Psoas muscle (tissue), 7 donors: ENCODE measurements at regions not wholly inside any gene's neighbourhood (a gene's known extent, or its start where the extent isn't known, plus 50 kb on each side); places are given as distances from the start of the nearest gene placed in this dataset.

Experiments used
- ATAC-seq, 4 donors: fragments of 200-7000 bp; cut with Tn5 transposase; one replicate each; pipeline ENCODE4 v1.9.1; 2020; ENCODE audit warnings: moderate library complexity in 3 of 4, mild to moderate bottlenecking in 2 of 4
- DNase-seq, 2 donors: peaks; one replicate each; pipeline ENCODE4 v3.0.0-alpha.2; 2020
- H3K27ac ChIP-seq: fragments of 200-600 bp; one replicate; pipeline ENCODE4 v1.8.0; 2022
- H3K27me3 ChIP-seq, 3 donors: fragments of 200-600 bp in 1 of 3; one replicate each; pipeline versions ENCODE4 v1.6.1 to v1.8.0; 2013 to 2022; ENCODE audit warnings: low read length in 2 of 3, mild to moderate bottlenecking in 2 of 3, moderate library complexity in 1 of 3; ENCODE audit not compliant: insufficient read depth in 3 of 3
- H3K36me3 ChIP-seq, 2 donors: fragments of 200-600 bp in 1 of 2; one replicate each; pipeline versions ENCODE4 v1.6.1 to v1.8.0; 2013 to 2022; ENCODE audit warnings: low read depth in 1 of 2, mild to moderate bottlenecking in 1 of 2, moderate library complexity in 1 of 2; ENCODE audit not compliant: insufficient read depth in 1 of 2
- H3K4me1 ChIP-seq: fragments of 200-600 bp; one replicate; pipeline ENCODE4 v1.8.0; 2022
- H3K4me3 ChIP-seq: fragments of 200-600 bp; one replicate; pipeline ENCODE4 v1.8.0; 2022; ENCODE audit warnings: mild to moderate bottlenecking
- H3K9me3 ChIP-seq: fragments of 200-600 bp; one replicate; pipeline ENCODE4 v1.8.0; 2022
- WGBS, 3 donors: extraction: QIAGEN DNeasy Blood & Tissue Kit; methylation state at CpG; one replicate each; pipeline versions ENCODE4 v1.1.6 to v1.1.7; 2013; 5-methylcytosine and 5-hydroxymethylcytosine counted together
- intact Hi-C, 2 donors: fragments of 100-400 bp; cut with DNase I; formaldehyde crosslinking; loops; one replicate each; pipeline versions ENCODE4 v1.11.0 to v1.14.2; 2022
- TF ChIP-seq, protein P1 (sequence below): fragments of 200-600 bp; IDR thresholded peaks from one replicate; pipeline ENCODE4 v1.8.0; 2022; ENCODE audit warnings: antibody characterized with exemption
- donor health status: healthy with polysubstance abuse.
- donor health status: DM: no; HTN: no; CAD: no; lungs with moderate emphysema.
- donor health status: Bipolar disorder and iron deficiency.
- donor health status: healthy.
- donor health status: DM: yes; HTN: yes; CAD: no.
- donor health status: DM: no; HTN: no; CAD: no.
- donor health status: DM: yes; HTN: yes; CAD: no.

DNA sequence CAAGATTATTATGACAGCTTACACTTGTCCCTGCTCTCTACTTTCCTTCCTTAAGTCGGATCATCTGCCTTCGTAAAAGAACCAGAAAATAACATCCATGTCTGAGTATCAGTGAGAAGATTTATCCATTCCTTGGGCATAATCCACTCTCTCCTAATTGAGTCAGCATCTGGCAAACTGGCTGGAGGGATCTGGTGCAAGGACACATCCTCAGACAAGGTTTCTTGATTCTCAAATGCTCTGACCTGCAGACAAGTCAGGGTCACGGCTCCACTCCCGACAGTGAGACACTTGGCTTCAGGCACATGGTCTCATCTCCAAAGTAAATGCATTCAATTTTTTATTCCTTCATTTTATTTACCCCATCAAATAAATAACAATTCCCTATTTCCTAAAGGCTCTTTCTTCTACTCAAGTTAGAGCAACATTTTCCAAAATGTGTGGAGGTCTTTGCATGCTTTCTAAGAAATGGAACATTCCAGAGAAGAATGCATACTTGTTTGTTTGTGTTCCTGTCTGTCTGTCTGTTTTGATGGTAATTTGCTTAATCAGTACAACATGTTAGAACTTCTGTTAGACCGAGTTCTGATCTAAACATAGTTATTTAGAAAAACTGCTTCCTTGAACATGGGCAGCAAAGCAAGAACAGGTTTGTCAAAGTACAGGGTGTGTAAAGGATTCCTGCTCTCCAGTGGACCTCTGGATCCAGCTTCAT lies 246.9 kb downstream of the IRS1 start:
- DNase-seq (no peak), ATAC-seq (no peak)
- 41 to 62% (median 51%) methylated on average over 5 of the region's 5 CpGs for WGBS, 3 donors
- no peaks in the 10 kb centered on the region for H3K27me3 ChIP-seq
- no peak overlapping the region for H3K4me3 ChIP-seq
- peaks cover 11% of the 10 kb centered on the region for H3K4me1 ChIP-seq
- H3K27ac ChIP-seq: no peak overlapping the region
- H3K9me3 ChIP-seq: no peaks in the 10 kb centered on the region
- intact Hi-C loops: no loop called here
- no peaks in the 10 kb centered on the region for H3K36me3 ChIP-seq
- TF ChIP-seq, protein P1, sequence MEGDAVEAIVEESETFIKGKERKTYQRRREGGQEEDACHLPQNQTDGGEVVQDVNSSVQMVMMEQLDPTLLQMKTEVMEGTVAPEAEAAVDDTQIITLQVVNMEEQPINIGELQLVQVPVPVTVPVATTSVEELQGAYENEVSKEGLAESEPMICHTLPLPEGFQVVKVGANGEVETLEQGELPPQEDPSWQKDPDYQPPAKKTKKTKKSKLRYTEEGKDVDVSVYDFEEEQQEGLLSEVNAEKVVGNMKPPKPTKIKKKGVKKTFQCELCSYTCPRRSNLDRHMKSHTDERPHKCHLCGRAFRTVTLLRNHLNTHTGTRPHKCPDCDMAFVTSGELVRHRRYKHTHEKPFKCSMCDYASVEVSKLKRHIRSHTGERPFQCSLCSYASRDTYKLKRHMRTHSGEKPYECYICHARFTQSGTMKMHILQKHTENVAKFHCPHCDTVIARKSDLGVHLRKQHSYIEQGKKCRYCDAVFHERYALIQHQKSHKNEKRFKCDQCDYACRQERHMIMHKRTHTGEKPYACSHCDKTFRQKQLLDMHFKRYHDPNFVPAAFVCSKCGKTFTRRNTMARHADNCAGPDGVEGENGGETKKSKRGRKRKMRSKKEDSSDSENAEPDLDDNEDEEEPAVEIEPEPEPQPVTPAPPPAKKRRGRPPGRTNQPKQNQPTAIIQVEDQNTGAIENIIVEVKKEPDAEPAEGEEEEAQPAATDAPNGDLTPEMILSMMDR: no peak

DNA sequence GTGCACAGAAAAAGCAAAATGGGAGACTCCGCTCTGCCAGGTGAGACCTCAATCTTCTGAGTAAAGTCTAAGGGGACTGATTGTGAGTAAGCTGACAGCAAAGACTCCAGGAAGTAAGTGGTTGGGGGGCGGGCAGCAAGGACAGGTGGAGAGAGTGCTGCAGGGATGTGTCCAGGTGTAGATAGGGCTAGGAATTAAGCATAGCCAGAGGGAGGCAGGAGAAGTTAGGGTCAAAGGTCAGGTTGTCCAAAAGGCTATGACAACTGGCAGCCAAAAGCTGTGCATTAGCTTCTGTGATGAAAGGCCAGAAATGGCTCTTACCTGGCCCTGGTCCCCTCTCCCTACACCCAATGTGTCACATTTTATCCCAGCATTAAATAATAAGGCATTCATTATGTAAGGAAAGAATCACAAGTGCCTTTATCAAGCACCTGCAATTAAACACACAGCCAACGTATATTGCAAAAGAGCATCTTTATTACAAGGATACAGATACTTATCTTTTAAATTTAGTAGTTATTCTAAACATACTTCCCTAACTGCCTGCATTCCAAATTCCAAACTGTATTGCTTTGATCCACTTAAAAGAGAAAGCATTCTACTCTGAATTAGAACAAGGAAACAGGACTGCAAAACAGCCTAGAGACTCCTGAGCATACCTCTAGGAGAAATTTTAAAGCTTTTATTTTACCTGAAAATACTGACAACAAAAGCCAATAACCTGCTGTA lies 247.9 kb downstream of the IRS1 start:
- H3K27me3 ChIP-seq: no peaks in the 10 kb centered on the region
- intact Hi-C loops: no loop called here
- H3K27ac ChIP-seq: no peak overlapping the region
- H3K9me3 ChIP-seq: no peaks in the 10 kb centered on the region
- DNase-seq (no peak), ATAC-seq (no peak)
- 89 to 99% (median 94%) methylated on average over 3 of the region's 3 CpGs for WGBS, 3 donors
- H3K4me1 ChIP-seq: peaks cover 11% of the 10 kb centered on the region
- H3K4me3 ChIP-seq: no peak overlapping the region
- TF ChIP-seq, protein P1: no peak
- H3K36me3 ChIP-seq: no peaks in the 10 kb centered on the region

DNA sequence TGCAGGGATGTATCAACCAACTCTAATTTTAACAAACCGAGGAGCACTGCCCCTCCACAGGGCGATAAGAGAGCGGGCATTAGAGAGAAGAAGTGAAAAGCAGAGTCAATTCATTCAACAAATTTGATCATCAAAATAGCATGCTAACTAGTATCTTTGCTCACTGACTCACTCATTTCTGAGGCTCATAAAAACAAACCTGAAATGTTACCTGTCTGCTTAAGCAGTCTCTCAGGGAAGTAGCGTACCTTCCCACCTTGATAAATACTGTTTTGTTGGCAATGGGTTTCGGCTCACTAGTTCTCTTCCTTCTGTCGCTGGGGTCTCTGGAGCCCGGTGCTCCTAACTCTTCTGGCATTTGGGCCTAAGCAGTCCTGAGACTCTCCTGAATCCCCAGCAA lies 248.8 kb downstream of the IRS1 start:
- intact Hi-C loops: no loop called here
- H3K27me3 ChIP-seq: no peaks in the 10 kb centered on the region
- H3K4me3 ChIP-seq: no peak overlapping the region
- WGBS, 3 donors: 94 to 98% (median 95%) methylated on average over 7 of the region's 7 CpGs
- ATAC-seq (no peak), DNase-seq (no peak)
- TF ChIP-seq, protein P1: no peak
- H3K9me3 ChIP-seq: no peaks in the 10 kb centered on the region
- H3K4me1 ChIP-seq: peaks cover 11% of the 10 kb centered on the region
- no peaks in the 10 kb centered on the region for H3K36me3 ChIP-seq
- no peak overlapping the region for H3K27ac ChIP-seq

DNA sequence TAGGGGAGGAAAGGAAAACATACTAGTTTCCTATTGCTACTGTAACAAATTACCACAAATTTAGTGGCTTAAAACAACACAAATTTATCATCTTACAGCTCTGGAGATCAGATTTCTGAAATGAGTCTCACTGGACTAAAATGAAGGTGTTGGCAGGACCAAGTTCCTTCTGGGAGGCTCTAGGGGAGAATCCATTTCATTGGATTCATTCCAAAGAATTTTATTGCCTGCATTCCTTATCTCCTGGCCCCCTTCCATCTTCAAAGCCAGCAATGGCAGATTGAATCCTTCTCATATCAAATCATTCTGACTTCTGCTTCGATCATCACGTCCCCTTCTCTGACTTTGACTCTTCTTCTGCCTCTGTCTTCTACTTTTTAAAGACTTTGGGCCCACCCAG lies 250.9 kb downstream of the IRS1 start:
- Histone ChIP-seq H3K36me3 (no peaks in the 10 kb centered on the region), H3K4me3 (no peak overlapping the region), H3K4me1 (peaks cover 11% of the 10 kb centered on the region), H3K9me3 (no peaks in the 10 kb centered on the region), H3K27ac (no peak overlapping the region), H3K27me3 (no peaks in the 10 kb centered on the region)
- TF ChIP-seq, protein P1: no peak
- intact Hi-C loops: no loop called here
- no peak for DNase-seq
- ATAC-seq: no peak
- WGBS, 3 donors: 13 to 32% (median 28%) methylated on average over 2 of the region's 2 CpGs
